GM12864 (cell line): ENCODE measurements at regions not wholly inside any gene's neighbourhood (a gene's known extent, or its start where the extent isn't known, plus 50 kb on each side); places are given as distances from the start of the nearest gene placed in this dataset.
A peak's percentile ranks its signal among the peaks of the same experiment; 100 is the strongest.

Experiments
- DNase-seq: peaks from one replicate; pipeline ENCODE4 v3.0.0-alpha.2; 2011; ENCODE audit warnings: low read depth
- H3K4me3 ChIP-seq: 2 replicates; pipeline ENCODE4 v1.5.1; 2011; ENCODE audit warnings: mild to moderate bottlenecking, low read depth, low read length, control low read depth
- CTCF ChIP-seq: IDR thresholded peaks from 2 replicates; pipeline ENCODE4 v1.5.1; 2011; ENCODE audit warnings: low read depth, mild to moderate bottlenecking, moderate library complexity, low read length, control low read depth, inconsistent platforms; ENCODE audit errors: missing control alignments

GRCh38 chr15:47937834-47938233, 183.0 kb upstream of the SLC24A5 start:
- no peak for DNase-seq
- no peak for TF ChIP-seq CTCF
- no peak overlapping the region for H3K4me3 ChIP-seq

- peak; percentile 16 for TF ChIP-seq CTCF
- no peak overlapping the region for H3K4me3 ChIP-seq
- no peak for DNase-seq
Measured at GRCh38 chr15:47944637-47945288, 176.0 kb upstream of the SLC24A5 start.

- no peak for DNase-seq
- no peak for TF ChIP-seq CTCF
- H3K4me3 ChIP-seq: no peak overlapping the region
Measured at GRCh38 chr15:47945872-47946650, 174.7 kb upstream of the SLC24A5 start.

- no peak overlapping the region for H3K4me3 ChIP-seq
- DNase-seq: no peak
- TF ChIP-seq CTCF: no peak
Measured at GRCh38 chr15:47949815-47950214, 171.0 kb upstream of the SLC24A5 start.

- no peak for TF ChIP-seq CTCF
- DNase-seq: no peak
- H3K4me3 ChIP-seq: no peak overlapping the region
Measured at GRCh38 chr15:47950447-47950846, 170.3 kb upstream of the SLC24A5 start.

- no peak for DNase-seq
- no peak for TF ChIP-seq CTCF
- no peak overlapping the region for H3K4me3 ChIP-seq
Measured at GRCh38 chr15:47951781-47952180, 169.0 kb upstream of the SLC24A5 start.

- H3K4me3 ChIP-seq: no peak overlapping the region
- DNase-seq: no peak
- TF ChIP-seq CTCF: no peak
Measured at GRCh38 chr15:47954196-47954595, 166.6 kb upstream of the SLC24A5 start.
